GM18909 (cell line): ENCODE measurements at regions not wholly inside any gene's neighbourhood (a gene's known extent, or its start where the extent isn't known, plus 50 kb on each side); places are given as distances from the start of the nearest gene placed in this dataset.
"Not testable (repeated sequence)": the region's sequence is repeated elsewhere in the genome, so short reads cannot be mapped to it uniquely, and the experiment has no call there.

Experiments used
- ATAC-seq: cut with Tn5 transposase; IDR thresholded peaks from one replicate; pipeline ENCODE4 v1.9.1; 2021; ENCODE audit warnings: mild to moderate bottlenecking; ENCODE audit not compliant: unreplicated experiment, poor library complexity

DNA sequence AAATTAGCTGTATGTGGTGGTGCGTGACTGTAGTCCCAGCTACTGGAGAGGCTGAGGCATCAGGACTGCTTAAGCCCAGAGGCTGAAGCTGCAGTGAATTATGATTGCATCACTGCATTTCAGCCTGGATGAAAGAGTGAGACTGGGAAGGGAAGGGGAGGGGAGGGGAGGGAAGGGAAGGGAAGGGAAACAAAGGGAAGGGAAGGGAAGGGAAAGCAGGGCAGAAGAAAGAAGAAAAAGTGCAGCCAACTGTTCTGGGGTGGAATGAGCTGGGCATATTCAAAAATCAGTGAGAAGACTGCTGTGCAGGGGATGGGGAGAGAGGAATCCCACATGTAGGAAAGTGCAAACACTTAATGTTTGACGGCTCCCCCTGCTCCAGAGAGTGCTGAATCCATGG, 905.5 kb downstream of the UQCRFS1 start:
- no peak for ATAC-seq

DNA sequence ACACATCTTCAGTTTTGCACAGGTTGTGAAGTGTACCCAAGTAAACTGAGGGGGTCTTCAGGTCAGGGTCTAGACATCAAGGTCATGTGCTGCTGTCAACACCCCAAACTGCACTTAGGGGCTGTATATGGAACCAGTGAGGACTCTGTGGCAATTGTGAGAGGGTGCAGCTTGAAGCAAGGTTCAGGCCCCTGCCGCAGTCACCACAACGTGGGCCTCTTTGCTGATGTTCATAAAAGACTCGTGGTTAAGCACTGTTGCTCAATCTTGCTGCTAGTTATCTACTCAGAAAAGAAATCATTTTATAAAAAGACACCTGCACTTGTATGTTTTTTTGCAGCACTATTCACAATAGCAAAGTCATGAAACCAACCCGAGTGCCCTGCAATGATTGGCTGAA, 907.4 kb downstream of the UQCRFS1 start:
- ATAC-seq = no peak

- no peak for ATAC-seq
Observed at GRCh38 chr19:28303502-28303901, 909.4 kb downstream of the UQCRFS1 start.

- no peak for ATAC-seq
Observed at GRCh38 chr19:28301961-28302360, 911.0 kb downstream of the UQCRFS1 start.

DNA sequence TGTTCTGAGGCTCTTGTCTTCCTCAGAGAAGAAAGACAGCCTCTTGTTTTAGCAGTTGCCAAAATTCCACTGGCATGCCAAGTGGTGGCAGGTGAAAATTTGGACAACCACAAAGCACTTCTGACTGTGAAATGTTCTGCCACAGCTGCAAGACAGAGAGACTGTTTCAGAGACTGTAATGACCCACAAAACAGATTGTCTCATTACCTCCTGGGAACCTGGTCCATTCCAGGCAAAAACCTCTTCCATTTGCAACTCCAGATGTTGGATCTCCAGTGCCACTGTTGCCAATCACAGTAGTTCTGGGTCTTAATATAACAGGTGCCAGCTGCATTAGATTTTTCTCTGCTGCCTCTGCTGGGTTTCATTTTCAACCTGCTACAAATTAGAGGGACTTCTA, 911.5 kb downstream of the UQCRFS1 start:
- ATAC-seq = no peak

DNA sequence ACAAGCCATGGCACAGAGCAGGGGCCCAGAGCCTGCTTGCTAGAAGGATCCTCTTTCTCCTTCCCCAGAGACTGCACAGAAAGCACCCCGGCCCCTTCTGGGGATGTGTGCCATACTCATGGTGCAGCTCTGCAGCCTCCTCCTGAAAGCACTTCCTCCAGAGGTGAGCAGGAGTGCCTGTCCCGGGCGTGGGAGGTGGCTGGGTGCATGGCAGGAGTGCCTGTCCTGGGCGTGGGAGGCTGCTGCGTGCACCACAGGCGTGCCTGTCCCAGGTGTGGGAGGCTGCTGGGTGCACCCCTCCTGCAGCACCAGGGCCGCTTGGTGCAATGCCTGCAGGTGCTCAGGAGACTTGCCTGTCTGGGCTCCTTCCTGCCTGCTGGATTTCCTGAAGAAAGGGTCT, 913.3 kb downstream of the UQCRFS1 start:
- ATAC-seq = no peak

- ATAC-seq = no peak
Observed at GRCh38 chr19:28297586-28298157, 915.3 kb downstream of the UQCRFS1 start.

GRCh38 chr19:28297036-28297435, 915.9 kb downstream of the UQCRFS1 start:
- no peak for ATAC-seq

- ATAC-seq = no peak
Observed at GRCh38 chr19:28296506-28296905, 916.4 kb downstream of the UQCRFS1 start.

DNA sequence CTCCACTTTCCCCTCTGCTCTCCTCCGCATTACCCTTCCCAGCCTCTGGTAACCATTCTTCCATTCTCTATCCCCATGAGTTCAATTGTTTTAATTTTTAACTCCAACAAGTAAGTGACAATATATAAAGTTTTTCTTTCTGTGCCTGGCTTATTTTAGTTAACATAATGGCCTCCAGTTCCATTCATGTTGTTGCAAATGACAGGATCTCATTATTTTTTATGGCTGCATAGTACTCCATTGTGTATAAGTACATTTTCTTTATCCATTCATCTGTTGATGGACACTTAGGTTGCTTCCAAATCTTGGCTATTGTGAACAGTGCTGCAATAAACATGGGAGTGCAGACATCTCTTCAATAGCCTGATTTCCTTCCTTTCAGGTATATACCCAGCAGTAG, 918.0 kb downstream of the UQCRFS1 start:
- ATAC-seq = not testable (repeated sequence)

DNA sequence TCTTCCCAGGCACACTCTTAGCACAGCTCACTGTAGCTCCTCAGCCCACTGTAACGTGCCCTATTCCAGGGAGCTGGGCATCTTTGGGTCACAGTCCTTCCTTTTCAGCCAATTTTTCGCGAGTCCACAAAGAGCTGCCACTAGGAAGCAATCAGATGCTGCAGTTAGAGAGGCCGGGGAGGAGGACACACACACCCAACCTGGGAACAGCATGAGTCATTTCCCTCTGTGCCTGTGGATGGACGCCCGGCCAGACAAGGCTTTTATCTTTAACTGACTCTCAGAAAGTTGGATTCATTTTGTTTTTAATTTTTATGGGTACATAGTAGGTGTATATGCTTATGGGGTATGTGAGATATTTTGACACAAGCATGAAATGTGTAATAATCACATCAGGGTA, 918.6 kb downstream of the UQCRFS1 start:
- no peak for ATAC-seq

GRCh38 chr19:28293685-28294084, 919.3 kb downstream of the UQCRFS1 start:
- ATAC-seq = no peak

DNA sequence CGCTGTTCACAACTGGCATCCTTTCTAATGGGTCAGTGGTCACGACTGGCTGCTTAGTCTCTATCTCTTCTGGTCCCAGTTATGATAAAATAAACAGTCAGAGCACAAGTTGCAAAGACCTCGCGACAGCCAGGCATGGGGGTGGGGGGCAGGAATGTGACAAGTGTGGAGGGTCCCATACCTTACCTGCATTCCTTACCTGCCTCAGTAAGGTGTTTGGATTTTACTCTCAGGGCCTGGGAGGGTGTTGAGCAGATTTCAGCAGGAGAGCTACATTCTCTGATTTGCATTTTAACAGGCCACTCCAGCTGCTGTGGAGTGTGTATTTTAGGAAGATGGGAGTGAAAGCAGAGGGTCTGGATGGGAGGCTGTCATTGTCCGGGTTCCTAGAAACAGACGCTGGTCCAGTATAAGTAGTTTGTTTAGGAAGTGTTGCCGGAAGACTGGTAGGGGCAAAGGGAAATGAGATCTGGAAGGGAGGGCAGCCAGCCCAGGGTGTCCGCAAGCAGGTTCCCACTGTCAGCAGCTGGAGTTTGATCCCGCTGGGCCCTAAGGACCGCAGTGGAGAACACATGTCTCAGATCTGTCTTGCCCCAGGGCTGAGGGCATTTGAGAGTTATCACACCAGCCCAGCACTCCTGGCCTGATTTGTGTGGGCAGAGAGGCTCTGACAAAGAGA, 920.0 kb downstream of the UQCRFS1 start:
- no peak for ATAC-seq

DNA sequence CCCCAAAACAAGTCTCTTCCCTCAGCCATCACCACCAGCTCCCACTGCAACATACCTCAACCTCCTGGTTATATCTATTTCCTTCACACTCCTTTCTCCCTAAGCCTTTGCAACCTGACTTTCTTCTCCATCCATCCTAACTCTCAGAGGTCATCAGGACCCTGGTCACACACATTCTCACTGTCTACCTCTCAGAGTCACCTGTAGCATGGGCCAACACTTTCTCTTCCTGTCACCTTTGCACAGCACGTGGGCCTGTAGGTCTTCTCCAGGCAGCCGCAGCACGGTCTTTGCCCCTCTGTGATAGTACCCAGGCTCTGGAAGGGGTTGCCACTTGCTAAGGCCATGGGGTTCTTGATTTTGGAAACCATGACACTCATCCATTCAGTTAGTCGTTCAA, 921.1 kb downstream of the UQCRFS1 start:
- no peak for ATAC-seq

GRCh38 chr19:28290963-28291657, 921.8 kb downstream of the UQCRFS1 start:
- ATAC-seq = no peak

DNA sequence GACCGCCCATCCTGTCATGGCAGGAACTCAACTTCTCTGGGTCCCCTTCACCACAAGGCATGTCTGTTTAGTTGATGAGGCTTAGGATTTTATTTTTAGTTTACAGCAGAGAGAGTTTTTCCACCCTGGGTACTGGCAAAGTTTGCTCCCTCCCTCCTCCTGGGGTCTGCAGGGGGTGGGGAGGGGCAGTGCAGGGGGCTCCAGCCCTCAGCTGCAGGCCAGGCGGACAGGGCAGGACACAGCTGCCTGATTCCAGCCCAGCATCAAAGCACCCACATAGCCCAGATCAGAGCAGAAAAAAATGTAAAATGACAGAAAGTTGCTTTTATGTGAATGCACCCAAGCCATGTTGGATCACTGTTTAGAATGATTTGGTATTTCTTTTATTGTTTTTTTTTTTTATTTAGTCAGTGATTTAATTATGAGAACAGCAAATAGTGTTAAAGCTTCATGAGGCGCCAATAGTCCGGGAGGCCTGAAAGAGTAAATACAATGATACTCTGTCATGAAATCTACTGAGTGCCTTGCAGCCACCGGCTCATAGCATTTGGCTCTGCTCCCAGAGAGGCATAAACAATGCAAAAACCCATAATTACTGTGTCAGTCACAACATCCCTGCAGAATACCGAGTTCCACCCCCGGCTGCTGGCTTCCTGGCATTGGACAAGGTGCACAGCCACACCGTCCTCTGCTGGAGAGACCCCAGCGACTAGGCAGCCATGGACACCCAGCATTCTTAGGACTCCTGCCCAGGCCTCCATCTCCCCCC, 923.5 kb downstream of the UQCRFS1 start:
- no peak for ATAC-seq

- no peak for ATAC-seq
Observed at GRCh38 chr19:28288572-28289264, 924.2 kb downstream of the UQCRFS1 start.

DNA sequence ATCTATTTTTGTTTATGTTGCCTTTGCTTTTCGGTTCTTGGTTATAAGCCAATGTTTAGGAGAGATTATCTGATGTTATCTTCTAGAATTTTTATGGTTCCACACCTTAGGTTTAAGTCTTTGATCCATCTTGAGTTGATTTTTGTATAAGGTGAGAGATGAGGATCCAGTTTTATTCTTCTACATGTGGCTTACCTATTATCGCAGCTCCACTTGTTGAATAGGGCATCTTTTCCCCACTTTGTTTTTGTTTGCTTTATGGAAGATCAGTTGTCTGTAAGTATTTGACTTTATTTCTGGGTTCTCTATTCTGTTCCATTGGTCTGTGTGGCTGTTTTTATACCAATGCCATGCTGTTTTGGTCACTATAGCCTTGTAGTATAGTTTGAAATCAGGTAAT, 927.0 kb downstream of the UQCRFS1 start:
- ATAC-seq = no peak

- no peak for ATAC-seq
Observed at GRCh38 chr19:28285078-28285477, 927.9 kb downstream of the UQCRFS1 start.

- ATAC-seq = no peak
Observed at GRCh38 chr19:28284389-28284788, 928.6 kb downstream of the UQCRFS1 start.
